NOMO-1 treated with dmso at 0.1 percent for 144 hours (cell line): ENCODE measurements at regions not wholly inside any gene's neighbourhood (a gene's known extent, or its start where the extent isn't known, plus 50 kb on each side); places are given as distances from the start of the nearest gene placed in this dataset.

Experiments
- DNase-seq: peaks from one replicate; lab custom pipeline; 2025; ENCODE audit not compliant: unreplicated experiment; lab: John Stamatoyannopoulos, UW

GRCh38 chr1:192945390-192946130, 113.6 kb downstream of the UCHL5 start:
- DNase-seq = no peak

DNA sequence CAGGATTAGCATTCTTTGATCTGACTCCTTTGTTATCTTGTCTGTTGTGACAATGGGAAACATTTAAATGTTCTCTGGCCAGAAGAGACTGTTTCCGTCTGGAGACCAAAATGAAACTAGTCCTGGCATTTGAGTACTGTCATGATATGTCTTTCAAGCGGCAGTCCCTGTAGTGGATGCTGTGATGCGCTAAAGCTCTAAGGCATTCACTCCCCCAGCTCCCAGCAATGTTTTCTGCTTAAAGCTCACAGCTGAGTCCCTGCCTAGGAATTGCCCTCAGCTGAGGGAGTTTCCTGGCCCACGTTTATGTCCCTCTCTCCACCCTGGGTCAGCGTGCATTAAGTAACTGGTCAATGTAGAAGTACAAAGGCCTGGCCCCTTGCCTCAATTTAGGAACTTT, 109.4 kb downstream of the UCHL5 start:
- no peak for DNase-seq

GRCh38 chr1:192950926-192951325, 108.2 kb downstream of the UCHL5 start:
- no peak for DNase-seq

GRCh38 chr1:192951691-192952460, 107.3 kb downstream of the UCHL5 start:
- DNase-seq = no peak

DNA sequence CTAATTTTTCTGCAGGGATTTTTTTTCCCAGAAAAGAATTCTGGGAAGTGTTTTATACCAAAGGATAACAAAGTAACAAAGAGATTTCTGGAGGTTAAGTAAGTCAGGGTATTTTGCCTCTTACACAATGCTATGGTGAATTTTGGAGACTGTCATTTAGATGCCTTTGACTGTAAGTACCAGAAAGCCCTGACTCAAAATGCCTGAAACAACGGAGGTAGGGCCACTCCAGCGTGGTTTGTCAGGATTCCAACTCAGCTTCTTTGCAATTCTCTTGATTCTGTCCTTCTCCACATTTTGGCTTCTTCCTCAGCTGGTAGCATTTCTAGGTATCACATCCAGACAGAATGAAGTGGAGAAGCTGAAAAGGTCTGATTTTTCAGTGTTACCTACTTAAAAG, 106.5 kb downstream of the UCHL5 start:
- DNase-seq = no peak

DNA sequence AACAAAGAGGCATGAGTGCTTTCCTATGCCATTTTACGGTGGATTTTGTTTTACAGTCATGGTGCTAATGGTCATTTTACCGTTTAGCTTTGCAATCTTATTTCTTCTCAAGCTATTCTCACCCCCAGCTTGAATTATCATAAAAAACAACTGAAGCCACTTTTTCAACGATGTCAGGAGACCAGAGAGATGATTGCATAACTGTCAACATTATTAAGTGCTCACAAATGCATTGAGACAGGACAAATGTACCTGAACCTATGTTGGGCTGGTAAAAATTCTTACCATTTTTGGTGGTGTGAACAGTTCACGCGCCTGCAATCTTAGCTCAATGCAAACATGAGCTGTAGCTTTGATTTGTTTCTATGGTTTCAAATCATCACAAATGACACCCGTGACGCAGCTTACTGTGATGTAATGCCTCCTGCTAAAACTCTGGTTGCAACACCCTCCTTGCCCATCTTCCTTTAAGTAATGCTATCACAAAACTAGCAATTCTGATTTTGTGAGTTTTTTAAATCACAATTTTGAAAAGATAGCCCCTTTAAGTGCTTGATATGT, 104.4 kb downstream of the UCHL5 start:
- DNase-seq = no peak

DNA sequence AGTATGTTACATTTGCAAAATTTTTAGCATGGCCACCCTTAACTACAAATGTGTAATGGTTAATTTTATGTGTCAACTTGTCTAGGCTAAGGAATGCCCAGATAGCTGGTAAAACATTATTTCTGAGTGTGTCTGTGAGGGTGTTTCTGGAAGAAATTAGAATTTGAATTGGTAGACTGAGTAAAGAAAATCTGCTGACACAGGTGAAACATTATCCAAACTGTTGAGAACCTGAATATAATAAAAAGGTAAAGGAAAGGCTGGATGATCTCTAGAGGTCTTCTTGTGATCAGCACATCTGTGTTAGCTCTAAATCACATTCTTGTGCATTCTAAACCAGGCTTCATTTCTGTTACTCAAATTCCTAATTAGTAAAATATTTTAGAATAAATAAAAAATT, 100.8 kb downstream of the UCHL5 start:
- DNase-seq = no peak

DNA sequence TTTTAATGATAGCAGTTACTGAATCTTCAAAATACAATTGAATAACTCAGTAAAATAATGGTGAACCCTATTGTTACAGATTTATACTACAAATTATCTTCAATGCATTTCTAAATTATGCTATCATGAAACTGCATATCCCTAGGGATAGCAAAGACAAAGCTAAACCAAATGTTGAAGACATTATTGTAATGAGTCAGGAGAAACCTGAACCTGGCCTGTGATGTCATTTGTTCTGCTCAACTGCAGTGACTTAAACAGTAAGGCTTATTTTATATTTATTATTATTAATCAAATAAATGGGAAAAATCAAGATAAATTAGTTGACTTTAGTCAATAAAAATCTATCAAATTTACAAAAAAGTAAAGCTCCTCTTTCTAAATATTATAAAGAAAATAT, 100.3 kb downstream of the UCHL5 start:
- no peak for DNase-seq

- DNase-seq = no peak
These were observed 99.4 kb downstream of the UCHL5 start for GRCh38 chr1:192959657-192960186.
